SK-N-SH treated with all-trans-retinoic acid at 6 μM for 48 hours (cell line): ENCODE measurements at regions not wholly inside any gene's neighbourhood (a gene's known extent, or its start where the extent isn't known, plus 50 kb on each side); places are given as distances from the start of the nearest gene placed in this dataset.

Experiments
- ATAC-seq: fragments of 200-7000 bp; cut with Tn5 transposase; 3 replicates; pipeline ENCODE4 v1.9.1; 2020; ENCODE audit warnings: mild to moderate bottlenecking, moderate library complexity
- ARNTL ChIP-seq: fragments of 450-650 bp; formaldehyde crosslinking; IDR thresholded peaks from 2 replicates; pipeline ENCODE4 v1.5.0; 2020; ENCODE audit warnings: low read depth, mild to moderate bottlenecking, moderate library complexity, borderline replicate concordance
- BACH2 ChIP-seq: fragments of 250-450 bp; sonication (Bioruptor Pico); IDR thresholded peaks from 2 replicates; pipeline ENCODE4 v1.9.0; 2021; ENCODE audit warnings: mild to moderate bottlenecking, borderline replicate concordance
- CSDC2 ChIP-seq: fragments of 250-450 bp; sonication (Bioruptor Pico); IDR thresholded peaks from 2 replicates; pipeline ENCODE4 v1.5.0; 2020; ENCODE audit warnings: mild to moderate bottlenecking, moderate library complexity
- ESRRG ChIP-seq: fragments of 250-450 bp; sonication (Bioruptor Pico); IDR thresholded peaks from 2 replicates; pipeline ENCODE4 v1.6.1; 2021; ENCODE audit warnings: mild to moderate bottlenecking
- GLIS3 ChIP-seq: fragments of 250-450 bp; sonication (Bioruptor Pico); IDR thresholded peaks from 2 replicates; pipeline ENCODE4 v1.5.0; 2020; ENCODE audit warnings: mild to moderate bottlenecking, moderate library complexity
- ISL1 ChIP-seq: fragments of 250-450 bp; sonication (Bioruptor Pico); IDR thresholded peaks from 2 replicates; pipeline ENCODE4 v2.1.2; 2022; ENCODE audit warnings: mild to moderate bottlenecking, moderate library complexity
- OSR1 ChIP-seq: fragments of 250-450 bp; sonication (Bioruptor Pico); IDR thresholded peaks from 2 replicates; pipeline ENCODE4 v1.8.0; 2022; ENCODE audit warnings: moderate library complexity, mild to moderate bottlenecking, inconsistent platforms
- PATZ1 ChIP-seq: fragments of 250-450 bp; sonication (Bioruptor Pico); IDR thresholded peaks from 2 replicates; pipeline ENCODE4 v1.8.0; 2020; ENCODE audit warnings: mild to moderate bottlenecking, moderate library complexity, borderline replicate concordance
- PPARA ChIP-seq: fragments of 250-450 bp; sonication (Bioruptor Pico); IDR thresholded peaks from 2 replicates; pipeline ENCODE4 v1.5.0; 2020; ENCODE audit warnings: mild to moderate bottlenecking, borderline replicate concordance
- RARB ChIP-seq: fragments of 250-450 bp; sonication (Bioruptor Pico); IDR thresholded peaks from 2 replicates; pipeline ENCODE4 v1.8.0; 2021; ENCODE audit warnings: mild to moderate bottlenecking, moderate library complexity
- SNAI2 ChIP-seq: fragments of 250-450 bp; sonication (Bioruptor Pico); IDR thresholded peaks from 2 replicates; pipeline ENCODE4 v1.5.0; 2020; ENCODE audit warnings: mild to moderate bottlenecking, moderate library complexity
- TOX ChIP-seq: fragments of 250-450 bp; sonication (Bioruptor Pico); IDR thresholded peaks from 2 replicates; pipeline ENCODE4 v1.8.0; 2021; ENCODE audit warnings: mild to moderate bottlenecking, moderate library complexity, borderline replicate concordance
- ZC3H10 ChIP-seq: fragments of 250-450 bp; sonication (Bioruptor Pico); IDR thresholded peaks from 2 replicates; pipeline ENCODE4 v1.5.1; 2021; ENCODE audit warnings: mild to moderate bottlenecking, moderate library complexity
- ZFP3 ChIP-seq: fragments of 250-450 bp; sonication (Bioruptor Pico); IDR thresholded peaks from 2 replicates; pipeline ENCODE4 v1.5.0; 2020; ENCODE audit warnings: mild to moderate bottlenecking, moderate library complexity
- ZFP30 ChIP-seq: fragments of 450-650 bp; formaldehyde crosslinking; IDR thresholded peaks from 2 replicates; pipeline ENCODE4 v1.5.0; 2022; ENCODE audit warnings: mild to moderate bottlenecking, moderate library complexity
- ZNF565 ChIP-seq: fragments of 450-650 bp; formaldehyde crosslinking; conservative IDR thresholded peaks from 2 replicates; pipeline ENCODE4 v1.5.0; 2020; ENCODE audit warnings: low read depth, mild to moderate bottlenecking, moderate library complexity
- ZNF70 ChIP-seq: fragments of 450-650 bp; formaldehyde crosslinking; IDR thresholded peaks from 2 replicates; pipeline ENCODE4 v1.5.0; 2020; ENCODE audit warnings: mild to moderate bottlenecking, moderate library complexity
- ZNF8 ChIP-seq: fragments of 450-650 bp; formaldehyde crosslinking; IDR thresholded peaks from 2 replicates; pipeline ENCODE4 v1.5.0; 2020; ENCODE audit warnings: mild to moderate bottlenecking, moderate library complexity
- TF ChIP-seq, protein P1 (sequence below): fragments of 250-450 bp; sonication (Bioruptor Pico); IDR thresholded peaks from 2 replicates; pipeline ENCODE4 v1.5.1; 2021; ENCODE audit warnings: mild to moderate bottlenecking, moderate library complexity
- TF ChIP-seq, protein P2 (sequence below): fragments of 250-450 bp; sonication (Bioruptor Pico); IDR thresholded peaks from 2 replicates; pipeline ENCODE4 v1.5.1; 2020; ENCODE audit warnings: low read depth, mild to moderate bottlenecking, moderate library complexity
- TF ChIP-seq, protein P3 (sequence below): fragments of 250-450 bp; sonication (Bioruptor Pico); IDR thresholded peaks from 2 replicates; pipeline ENCODE4 v1.5.0; 2020; ENCODE audit warnings: mild to moderate bottlenecking, moderate library complexity

- TF ChIP-seq PATZ1, result no peak
- TF ChIP-seq, protein P1, sequence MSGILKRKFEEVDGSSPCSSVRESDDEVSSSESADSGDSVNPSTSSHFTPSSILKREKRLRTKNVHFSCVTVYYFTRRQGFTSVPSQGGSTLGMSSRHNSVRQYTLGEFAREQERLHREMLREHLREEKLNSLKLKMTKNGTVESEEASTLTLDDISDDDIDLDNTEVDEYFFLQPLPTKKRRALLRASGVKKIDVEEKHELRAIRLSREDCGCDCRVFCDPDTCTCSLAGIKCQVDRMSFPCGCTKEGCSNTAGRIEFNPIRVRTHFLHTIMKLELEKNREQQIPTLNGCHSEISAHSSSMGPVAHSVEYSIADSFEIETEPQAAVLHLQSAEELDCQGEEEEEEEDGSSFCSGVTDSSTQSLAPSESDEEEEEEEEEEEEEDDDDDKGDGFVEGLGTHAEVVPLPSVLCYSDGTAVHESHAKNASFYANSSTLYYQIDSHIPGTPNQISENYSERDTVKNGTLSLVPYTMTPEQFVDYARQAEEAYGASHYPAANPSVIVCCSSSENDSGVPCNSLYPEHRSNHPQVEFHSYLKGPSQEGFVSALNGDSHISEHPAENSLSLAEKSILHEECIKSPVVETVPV, result no peak
- TF ChIP-seq, all 23 proteins: peak for 0
Measured at GRCh38 chr5:4855036-4855435, 285.1 kb upstream of the ADAMTS16 start (continued).

DNA sequence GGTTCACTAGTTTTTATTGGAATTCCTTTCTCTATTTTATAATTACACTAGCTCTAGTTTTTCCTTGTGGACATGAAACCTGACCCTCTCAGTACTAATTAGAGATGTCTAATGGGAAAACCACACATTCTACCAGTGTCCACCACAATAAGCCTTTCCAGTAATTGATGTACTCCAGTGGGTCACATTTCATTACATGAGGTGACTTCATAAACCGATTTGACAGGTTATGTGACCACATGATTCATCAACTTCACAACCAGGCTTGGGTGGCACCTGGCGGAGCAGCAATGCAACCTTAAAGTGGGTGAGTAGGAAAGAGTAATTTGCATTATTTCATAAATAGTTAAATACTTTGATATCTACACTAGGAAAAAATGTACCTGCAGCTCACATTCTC is 284.2 kb upstream of the ADAMTS16 start:
- ATAC-seq, result no peak
- TF ChIP-seq GLIS3 (no peak), OSR1 (CRISPR knock-in tag) (no peak), ZC3H10 (CRISPR knock-in tag) (no peak), ZNF8 (CRISPR knock-in tag) (no peak), TOX (no peak), ZNF565 (CRISPR knock-in tag) (no peak), ZNF70 (CRISPR knock-in tag) (no peak), ZFP3 (no peak), PPARA (CRISPR knock-in tag) (no peak), ZFP30 (CRISPR knock-in tag) (no peak), ISL1 (CRISPR knock-in tag) (no peak), ARNTL (CRISPR knock-in tag) (no peak), ESRRG (no peak), PATZ1 (no peak), SNAI2 (no peak), BACH2 (CRISPR knock-in tag) (no peak)
- TF ChIP-seq, protein P1, result no peak
- TF ChIP-seq, protein P2, sequence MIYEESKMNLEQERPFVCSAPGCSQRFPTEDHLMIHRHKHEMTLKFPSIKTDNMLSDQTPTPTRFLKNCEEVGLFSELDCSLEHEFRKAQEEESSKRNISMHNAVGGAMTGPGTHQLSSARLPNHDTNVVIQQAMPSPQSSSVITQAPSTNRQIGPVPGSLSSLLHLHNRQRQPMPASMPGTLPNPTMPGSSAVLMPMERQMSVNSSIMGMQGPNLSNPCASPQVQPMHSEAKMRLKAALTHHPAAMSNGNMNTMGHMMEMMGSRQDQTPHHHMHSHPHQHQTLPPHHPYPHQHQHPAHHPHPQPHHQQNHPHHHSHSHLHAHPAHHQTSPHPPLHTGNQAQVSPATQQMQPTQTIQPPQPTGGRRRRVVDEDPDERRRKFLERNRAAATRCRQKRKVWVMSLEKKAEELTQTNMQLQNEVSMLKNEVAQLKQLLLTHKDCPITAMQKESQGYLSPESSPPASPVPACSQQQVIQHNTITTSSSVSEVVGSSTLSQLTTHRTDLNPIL (CRISPR knock-in tag), result no peak
- TF ChIP-seq, protein P3, sequence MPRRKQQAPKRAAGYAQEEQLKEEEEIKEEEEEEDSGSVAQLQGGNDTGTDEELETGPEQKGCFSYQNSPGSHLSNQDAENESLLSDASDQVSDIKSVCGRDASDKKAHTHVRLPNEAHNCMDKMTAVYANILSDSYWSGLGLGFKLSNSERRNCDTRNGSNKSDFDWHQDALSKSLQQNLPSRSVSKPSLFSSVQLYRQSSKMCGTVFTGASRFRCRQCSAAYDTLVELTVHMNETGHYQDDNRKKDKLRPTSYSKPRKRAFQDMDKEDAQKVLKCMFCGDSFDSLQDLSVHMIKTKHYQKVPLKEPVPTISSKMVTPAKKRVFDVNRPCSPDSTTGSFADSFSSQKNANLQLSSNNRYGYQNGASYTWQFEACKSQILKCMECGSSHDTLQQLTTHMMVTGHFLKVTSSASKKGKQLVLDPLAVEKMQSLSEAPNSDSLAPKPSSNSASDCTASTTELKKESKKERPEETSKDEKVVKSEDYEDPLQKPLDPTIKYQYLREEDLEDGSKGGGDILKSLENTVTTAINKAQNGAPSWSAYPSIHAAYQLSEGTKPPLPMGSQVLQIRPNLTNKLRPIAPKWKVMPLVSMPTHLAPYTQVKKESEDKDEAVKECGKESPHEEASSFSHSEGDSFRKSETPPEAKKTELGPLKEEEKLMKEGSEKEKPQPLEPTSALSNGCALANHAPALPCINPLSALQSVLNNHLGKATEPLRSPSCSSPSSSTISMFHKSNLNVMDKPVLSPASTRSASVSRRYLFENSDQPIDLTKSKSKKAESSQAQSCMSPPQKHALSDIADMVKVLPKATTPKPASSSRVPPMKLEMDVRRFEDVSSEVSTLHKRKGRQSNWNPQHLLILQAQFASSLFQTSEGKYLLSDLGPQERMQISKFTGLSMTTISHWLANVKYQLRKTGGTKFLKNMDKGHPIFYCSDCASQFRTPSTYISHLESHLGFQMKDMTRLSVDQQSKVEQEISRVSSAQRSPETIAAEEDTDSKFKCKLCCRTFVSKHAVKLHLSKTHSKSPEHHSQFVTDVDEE, result no peak

DNA sequence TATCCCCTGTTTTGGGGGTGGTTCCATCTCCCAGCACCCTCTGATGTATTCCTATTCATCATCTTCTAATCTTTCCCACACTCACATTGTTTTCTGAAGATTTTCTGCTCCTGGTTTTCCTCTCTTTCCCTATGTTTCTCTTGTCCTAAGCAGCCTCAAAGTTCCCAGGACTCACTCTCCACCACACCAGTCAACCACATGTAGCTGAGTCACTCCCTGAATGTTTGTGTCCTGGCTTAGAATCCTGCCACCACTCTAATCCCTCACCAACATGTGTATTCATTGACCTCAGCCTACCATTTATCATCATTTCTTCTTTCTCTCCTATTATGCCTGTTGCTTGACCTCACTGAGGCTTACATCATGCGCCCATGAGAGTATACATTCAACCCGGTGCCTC is 282.4 kb upstream of the ADAMTS16 start:
- no peak for ATAC-seq
- TF ChIP-seq OSR1 (CRISPR knock-in tag) (no peak), ZNF565 (CRISPR knock-in tag) (no peak), ZFP30 (CRISPR knock-in tag) (no peak), ARNTL (CRISPR knock-in tag) (no peak), ZNF70 (CRISPR knock-in tag) (no peak), ESRRG (no peak), PATZ1 (no peak), CSDC2 (no peak), BACH2 (CRISPR knock-in tag) (no peak), RARB (CRISPR knock-in tag) (no peak)
- TF ChIP-seq, protein P1, result no peak
- TF ChIP-seq, protein P3, result no peak
